Stimulated activated CD8-positive, alpha-beta memory T cell treated with anti-CD3 and anti-CD28 coated beads, Interleukin-7, amount 100 ng/mL, for 4 hours (primary cell): ENCODE measurements at regions not wholly inside any gene's neighbourhood (a gene's known extent, or its start where the extent isn't known, plus 50 kb on each side); places are given as distances from the start of the nearest gene placed in this dataset.

Source experiments
- DNase-seq, 2 donors: peaks; one replicate each; pipeline ENCODE4 v3.0.0-alpha.2; 2020; ENCODE audit warnings: low read depth in 2 of 2

GRCh38 chr14:87171141-87171540 lies 821.8 kb downstream of the GALC start:
- DNase-seq = no peak

GRCh38 chr14:87170179-87170578 lies 822.8 kb downstream of the GALC start:
- no peak for DNase-seq

DNA sequence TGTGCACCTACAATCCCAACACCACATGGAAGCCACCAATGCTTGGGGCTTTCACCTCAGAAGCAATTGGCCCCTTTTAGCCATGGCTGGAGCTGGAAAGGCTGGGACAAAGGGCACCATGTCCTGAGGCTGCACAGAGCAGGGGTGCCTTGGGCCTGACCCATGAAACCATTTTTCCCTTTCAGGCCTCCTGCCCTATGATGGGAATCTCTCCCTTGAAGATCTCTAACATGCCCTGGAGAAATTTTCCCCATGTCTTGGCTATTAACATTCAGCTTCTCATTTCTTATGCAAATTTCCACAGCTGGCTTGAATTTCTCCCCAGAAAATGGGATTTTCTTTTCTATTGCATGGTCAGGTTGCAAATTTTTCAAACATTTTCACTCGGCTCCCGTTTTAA lies 823.6 kb downstream of the GALC start:
- no peak for DNase-seq

DNA sequence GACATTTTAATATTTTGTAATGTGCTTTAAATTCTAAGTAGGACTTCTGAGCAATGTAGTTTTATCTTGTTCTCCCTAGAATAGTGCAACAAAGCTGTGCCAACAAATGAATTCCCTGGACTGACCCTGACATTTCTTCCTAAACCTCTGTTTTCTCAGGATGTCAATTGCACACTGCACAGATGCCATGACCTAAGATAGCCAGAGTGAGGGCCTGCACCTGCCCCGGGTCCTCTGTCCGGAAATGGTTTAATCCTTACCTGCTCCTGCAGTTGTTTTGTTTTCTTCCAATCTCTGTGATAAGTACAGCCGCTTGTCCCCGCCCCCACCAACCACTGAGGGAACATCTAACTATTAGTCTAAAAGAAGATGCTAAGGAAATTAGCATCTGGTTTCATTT lies 831.5 kb downstream of the GALC start:
- no peak for DNase-seq

DNA sequence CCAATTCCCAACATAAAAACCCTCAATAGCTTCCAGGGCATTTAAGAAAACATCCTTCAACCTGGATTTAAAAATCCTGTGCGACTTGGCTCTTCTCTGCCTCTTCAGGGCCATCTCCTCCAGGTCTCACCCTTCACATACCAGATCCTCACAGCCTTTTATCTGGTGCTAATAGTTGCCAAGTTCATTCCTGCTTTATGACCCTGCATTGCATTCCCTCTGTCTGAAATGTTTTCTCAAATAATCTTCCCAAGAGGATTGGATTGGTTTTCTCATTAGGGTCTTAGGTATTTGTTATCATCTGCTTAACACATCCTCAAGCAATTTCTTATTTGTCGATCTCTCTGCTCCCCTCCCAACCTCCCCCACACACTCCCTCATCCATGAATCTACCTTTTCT lies 832.0 kb downstream of the GALC start:
- no peak for DNase-seq

GRCh38 chr14:87158283-87158682 lies 834.7 kb downstream of the GALC start:
- no peak for DNase-seq

- DNase-seq = no peak
Measured at GRCh38 chr14:87156878-87157277, 836.1 kb downstream of the GALC start.

- DNase-seq = no peak
Measured at GRCh38 chr14:87155856-87156488, 837.0 kb downstream of the GALC start.

DNA sequence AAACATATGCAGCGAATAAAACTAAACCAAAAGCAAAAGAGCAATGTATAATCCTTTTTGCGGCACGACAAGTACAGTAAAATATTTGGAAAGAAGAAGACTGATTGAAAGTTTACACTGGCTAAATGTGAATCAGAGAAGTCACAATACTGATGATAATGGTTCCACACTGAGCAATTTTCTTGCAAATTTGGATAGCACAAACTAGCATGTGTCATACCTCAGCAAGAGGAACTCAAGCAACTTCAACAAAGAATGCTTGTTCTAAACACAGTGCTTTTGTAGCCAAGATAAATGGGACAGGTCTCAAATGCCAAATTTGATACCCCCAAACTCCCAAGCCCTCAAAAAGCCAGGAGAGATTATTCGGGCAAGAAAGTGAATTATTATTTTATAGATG lies 839.1 kb downstream of the GALC start:
- no peak for DNase-seq

- DNase-seq = no peak
Measured at GRCh38 chr14:87153391-87153790, 839.6 kb downstream of the GALC start.

- no peak for DNase-seq
Measured at GRCh38 chr14:87152693-87153092, 840.3 kb downstream of the GALC start.

- DNase-seq = no peak
Measured at GRCh38 chr14:87149583-87150354, 843.2 kb downstream of the GALC start.

DNA sequence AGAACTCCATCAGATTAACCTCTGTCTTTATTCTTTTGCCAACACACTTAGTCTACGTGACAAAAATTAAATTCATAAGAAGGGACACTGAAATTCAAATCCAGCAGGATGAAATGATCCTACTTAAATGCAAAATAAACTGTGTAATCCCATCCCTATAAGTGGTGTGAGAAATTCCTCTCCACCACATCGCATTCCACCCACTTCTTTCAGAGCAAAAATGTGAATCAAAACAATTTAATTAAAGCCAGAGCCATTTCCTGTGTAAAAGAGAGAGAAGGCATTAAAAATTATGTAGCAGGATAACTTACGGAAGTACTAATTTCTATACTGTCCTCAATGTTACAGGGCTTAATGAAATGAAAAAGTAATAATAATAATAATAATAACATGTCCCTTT lies 844.3 kb downstream of the GALC start:
- no peak for DNase-seq

- no peak for DNase-seq
Measured at GRCh38 chr14:87142551-87143211, 850.3 kb downstream of the GALC start.

DNA sequence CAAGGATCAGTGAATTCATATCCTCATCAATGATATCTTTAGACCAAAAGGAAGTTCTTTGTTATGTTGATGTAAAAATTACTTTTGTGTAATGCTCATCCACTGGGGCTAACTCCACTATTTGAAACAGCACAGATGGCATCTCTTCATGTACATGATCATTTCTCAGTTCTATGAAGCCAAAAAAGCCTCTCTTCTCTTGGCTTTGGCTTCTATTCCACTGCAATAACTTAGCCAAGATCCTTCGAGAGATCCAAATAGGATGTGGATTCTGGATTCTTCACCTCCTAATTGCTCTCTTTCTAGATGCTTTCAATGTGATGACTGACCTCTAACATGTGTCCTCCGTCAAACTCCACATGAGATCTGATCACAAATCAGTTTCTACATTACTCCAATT lies 851.2 kb downstream of the GALC start:
- no peak for DNase-seq

GRCh38 chr14:87139299-87139698 lies 853.7 kb downstream of the GALC start:
- no peak for DNase-seq

- no peak for DNase-seq
Measured at GRCh38 chr14:87133073-87133801, 859.7 kb downstream of the GALC start.

DNA sequence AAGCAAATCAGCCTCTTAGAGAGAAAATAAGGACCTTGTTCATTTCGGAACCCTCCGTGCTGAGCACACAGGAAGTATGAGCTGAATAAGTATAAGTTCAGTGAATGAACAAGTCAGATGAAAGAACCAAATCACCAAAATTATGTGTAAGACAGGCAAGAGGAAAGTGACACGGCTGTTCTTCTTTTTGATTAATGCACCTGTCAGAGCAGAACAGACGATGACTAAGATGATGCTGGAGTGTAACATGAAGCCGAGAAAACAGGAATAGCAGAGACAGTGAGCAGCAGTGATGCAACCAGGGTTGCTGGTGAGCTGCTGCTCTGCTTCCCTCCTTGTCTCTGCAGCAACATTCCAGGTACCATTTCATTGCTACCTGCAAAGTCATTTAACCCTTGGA lies 861.1 kb downstream of the GALC start:
- DNase-seq = no peak

DNA sequence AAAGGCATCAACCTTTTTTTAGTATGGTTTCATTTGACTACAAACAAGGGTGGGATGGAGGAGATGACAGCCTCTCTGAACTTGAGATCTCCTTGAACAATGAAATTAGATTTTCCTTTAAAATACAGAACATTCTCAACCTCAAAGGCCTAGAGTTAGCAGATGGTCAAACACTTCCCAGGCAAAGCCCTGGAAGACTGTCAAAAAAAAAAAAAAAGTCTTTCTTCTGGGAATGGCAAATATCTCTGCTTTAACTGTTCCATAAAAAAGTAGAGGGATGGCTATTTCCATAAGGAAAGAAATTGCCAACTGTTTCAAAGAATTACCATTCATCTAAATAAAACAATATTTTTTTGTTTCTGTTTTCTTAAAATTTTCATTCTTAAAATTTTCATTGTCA lies 870.8 kb downstream of the GALC start:
- no peak for DNase-seq

GRCh38 chr14:87121716-87122115 lies 871.3 kb downstream of the GALC start:
- no peak for DNase-seq

DNA sequence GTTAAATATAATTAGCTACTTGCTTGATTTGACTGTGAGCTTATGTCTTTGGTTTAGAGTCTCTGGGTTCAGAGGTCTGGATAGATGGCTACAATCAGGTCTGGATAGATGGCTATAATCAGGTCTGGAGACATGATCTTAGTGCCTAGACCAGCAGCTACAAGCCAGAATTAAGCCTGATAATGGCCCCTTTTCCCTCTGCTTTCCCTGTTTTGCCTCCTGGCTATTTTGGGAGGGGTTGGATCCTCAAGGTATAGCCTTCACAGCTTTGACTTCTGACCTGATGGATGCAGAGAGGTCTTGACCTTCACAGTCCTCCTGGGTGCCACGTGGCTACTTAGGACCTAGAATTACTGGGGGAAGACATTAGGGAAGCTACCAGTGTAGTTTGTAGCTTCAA lies 877.7 kb downstream of the GALC start:
- no peak for DNase-seq

DNA sequence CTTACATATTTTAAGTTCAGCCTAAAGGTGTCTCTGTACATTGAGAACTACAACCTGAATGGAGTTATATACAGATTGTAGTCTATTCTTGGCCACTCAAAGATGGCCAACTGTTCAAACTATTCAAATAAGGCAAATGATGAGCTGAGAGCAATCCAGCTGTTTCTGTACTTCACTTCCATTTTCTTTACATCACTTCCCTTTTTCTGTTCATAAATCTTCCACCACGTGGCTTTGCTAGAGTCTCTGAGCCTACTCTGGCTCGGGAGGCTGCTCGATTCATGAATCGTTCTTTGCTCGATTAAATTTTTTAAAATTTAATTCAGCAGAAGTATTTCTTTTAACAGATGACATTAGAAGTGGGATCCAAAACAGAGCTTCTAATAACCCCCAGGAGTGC lies 879.7 kb downstream of the GALC start:
- DNase-seq = no peak
